Tibial nerve (tissue), 4 donors: ENCODE measurements at regions not wholly inside any gene's neighbourhood (a gene's known extent, or its start where the extent isn't known, plus 50 kb on each side); places are given as distances from the start of the nearest gene placed in this dataset.

ENCODE experiments used
- DNase-seq, 2 donors: peaks; one replicate each; pipeline ENCODE4 v3.0.0-alpha.2; 2019; ENCODE audit warnings: low spot score in 2 of 2
- H3K27ac ChIP-seq, 4 donors: fragments of 200-600 bp; sonication (generic) in 3 of 4; one replicate each; pipeline ENCODE4 v1.5.1; 2017 to 2019; ENCODE audit warnings: mild to moderate bottlenecking in 1 of 4
- H3K27me3 ChIP-seq, 2 donors: fragments of 200-600 bp; sonication (generic) in 1 of 2; one replicate each; pipeline versions ENCODE4 v1.5.1 to v1.6.0; 2017 to 2019
- H3K36me3 ChIP-seq, 3 donors: fragments of 200-600 bp; sonication (generic); one replicate each; pipeline ENCODE4 v1.5.1; 2018 to 2019
- H3K4me1 ChIP-seq, 4 donors: fragments of 200-600 bp; sonication (generic) in 3 of 4; one replicate each; pipeline ENCODE4 v1.5.1; 2017 to 2019
- H3K4me3 ChIP-seq, 4 donors: fragments of 200-600 bp; sonication (generic) in 3 of 4; one replicate each; pipeline ENCODE4 v1.5.1; 2017 to 2019; ENCODE audit warnings: mild to moderate bottlenecking in 1 of 4, moderate library complexity in 1 of 4
- H3K9me3 ChIP-seq, 4 donors: fragments of 200-600 bp; sonication (generic) in 3 of 4; one replicate each; pipeline ENCODE4 v1.5.1; 2017 to 2019
- CTCF ChIP-seq, 5 experiments: fragments of 200-600 bp in 3 of 5; fragments of 450-650 bp in 2 of 5; sonication (generic) in 3 of 5; IDR thresholded peaks; one replicate each; pipeline ENCODE4 v1.5.1; 2016 to 2019; ENCODE audit warnings: antibody characterized with exemption in 5 of 5, mild to moderate bottlenecking in 3 of 5, moderate library complexity in 2 of 5
- EP300 ChIP-seq, 2 donors: sonication (generic); formaldehyde crosslinking; IDR thresholded peaks; one replicate each; pipeline ENCODE4 v1.6.1; 2017; ENCODE audit warnings: antibody characterized with exemption in 2 of 2, mild to moderate bottlenecking in 1 of 2
- POLR2A ChIP-seq, 2 donors: fragments of 450-650 bp; IDR thresholded peaks; one replicate each; pipeline ENCODE4 v1.6.1; 2017; ENCODE audit warnings: antibody characterized with exemption in 2 of 2, mild to moderate bottlenecking in 2 of 2, moderate library complexity in 2 of 2
- WGBS, 2 donors: methylation state at CpG; one replicate each; pipeline ENCODE4 v1.1.5; 2018; 5-methylcytosine and 5-hydroxymethylcytosine counted together

GRCh38 chr18:65124633-65125032 is 626.2 kb upstream of the CDH7 start:
- WGBS, 2 donors: 50 to 59% methylated on average over 3 of the region's 3 CpGs
- Histone ChIP-seq H3K4me1 (no peaks in the 10 kb centered on the region), H3K27ac (no peak overlapping the region), H3K4me3 (peak overlapping the region in 1 of 4 donors; percentile 33), H3K27me3 (no peaks in the 10 kb centered on the region), H3K9me3 (peaks cover 0 to 11% (median 0%) of the 10 kb centered on the region in 4 donors), H3K36me3 (no peaks in the 10 kb centered on the region)
- no peak for DNase-seq
- TF ChIP-seq EP300 (IDR thresholded peaks at IDR 0.05): no peak

GRCh38 chr18:65103864-65104263 is 646.9 kb upstream of the CDH7 start:
- TF ChIP-seq EP300 (IDR thresholded peaks at IDR 0.05) (no peak), POLR2A (IDR thresholded peaks at IDR 0.05) (no peak), CTCF (IDR thresholded peaks at IDR 0.05) (no peak)
- no peak for DNase-seq
- Histone ChIP-seq H3K27ac (no peak overlapping the region), H3K36me3 (no peaks in the 10 kb centered on the region), H3K4me3 (no peak overlapping the region), H3K27me3 (no peaks in the 10 kb centered on the region), H3K9me3 (peaks cover 0 to 4% (median 0%) of the 10 kb centered on the region in 4 donors), H3K4me1 (no peaks in the 10 kb centered on the region)

GRCh38 chr18:65093346-65093745 is 657.5 kb upstream of the CDH7 start:
- Histone ChIP-seq H3K27ac (no peak overlapping the region), H3K4me3 (no peak overlapping the region), H3K36me3 (no peaks in the 10 kb centered on the region), H3K4me1 (no peaks in the 10 kb centered on the region), H3K9me3 (no peaks in the 10 kb centered on the region), H3K27me3 (no peaks in the 10 kb centered on the region)
- no peak for TF ChIP-seq CTCF (IDR thresholded peaks at IDR 0.05)
- no peak for TF ChIP-seq EP300 (IDR thresholded peaks at IDR 0.05)
- TF ChIP-seq POLR2A (IDR thresholded peaks at IDR 0.05): no peak
- WGBS, 2 donors: 79 to 84% methylated on average over 4 of the region's 4 CpGs
- DNase-seq: no peak

- TF ChIP-seq POLR2A (IDR thresholded peaks at IDR 0.05): no peak
- TF ChIP-seq CTCF (IDR thresholded peaks at IDR 0.05): peak; percentile 26 to 41 (median 32)
- no peaks in the 10 kb centered on the region for H3K9me3 ChIP-seq
- no peaks in the 10 kb centered on the region for H3K27me3 ChIP-seq
- no peak for DNase-seq
- H3K27ac ChIP-seq: no peak overlapping the region
- 13 to 19% methylated on average over 4 of the region's 4 CpGs for WGBS, 2 donors
- H3K36me3 ChIP-seq: no peaks in the 10 kb centered on the region
- H3K4me3 ChIP-seq: no peak overlapping the region
- H3K4me1 ChIP-seq: no peaks in the 10 kb centered on the region
Measured at GRCh38 chr18:65091744-65092329, 659.0 kb upstream of the CDH7 start.

GRCh38 chr18:65082907-65083306 is 667.9 kb upstream of the CDH7 start:
- WGBS, 2 donors: 73 to 76% methylated on average over 5 of the region's 5 CpGs
- Histone ChIP-seq H3K36me3 (no peaks in the 10 kb centered on the region), H3K4me3 (no peak overlapping the region), H3K4me1 (no peaks in the 10 kb centered on the region), H3K27ac (no peak overlapping the region), H3K9me3 (no peaks in the 10 kb centered on the region), H3K27me3 (no peaks in the 10 kb centered on the region)
- no peak for DNase-seq
- TF ChIP-seq EP300 (IDR thresholded peaks at IDR 0.05) (no peak), POLR2A (IDR thresholded peaks at IDR 0.05) (no peak), CTCF (IDR thresholded peaks at IDR 0.05) (no peak)

- Histone ChIP-seq H3K27me3 (no peaks in the 10 kb centered on the region), H3K36me3 (no peaks in the 10 kb centered on the region), H3K4me1 (no peaks in the 10 kb centered on the region), H3K9me3 (no peaks in the 10 kb centered on the region), H3K27ac (no peak overlapping the region), H3K4me3 (no peak overlapping the region)
- DNase-seq: no peak
- 82 to 92% methylated on average over 3 of the region's 3 CpGs for WGBS, 2 donors
- TF ChIP-seq EP300 (IDR thresholded peaks at IDR 0.05) (no peak), POLR2A (IDR thresholded peaks at IDR 0.05) (no peak), CTCF (IDR thresholded peaks at IDR 0.05) (no peak)
Measured at GRCh38 chr18:65081786-65082185, 669.0 kb upstream of the CDH7 start.
